ENCODE measurements at regions not wholly inside any gene's neighbourhood (a gene's known extent, or its start where the extent isn't known, plus 50 kb on each side); places are given as distances from the start of the nearest gene placed in this dataset.

DNA sequence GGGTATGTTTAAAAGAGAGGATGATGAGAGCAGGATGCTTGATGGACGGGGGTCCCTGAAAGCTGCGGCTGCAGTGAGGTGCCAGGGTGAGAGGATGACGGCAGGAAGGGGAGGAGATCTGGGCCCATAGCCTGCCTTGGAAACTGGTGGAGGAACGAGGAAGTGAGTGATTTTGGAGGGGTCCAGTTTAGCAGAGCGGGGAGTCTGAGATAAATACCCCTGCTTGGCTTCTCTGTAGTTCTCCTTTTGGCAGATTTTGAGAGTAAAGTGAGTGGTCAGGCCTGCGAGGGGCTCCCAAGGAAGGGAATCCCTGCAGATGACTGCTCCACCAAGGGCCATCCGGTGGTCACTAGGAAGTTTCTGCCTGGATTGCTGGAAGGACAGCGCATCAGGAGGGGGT, 98.5 kb upstream of the PTCH1 start:
- H3K4me3 ChIP-seq = no peak overlapping the region
- no peaks in the 10 kb centered on the region for H3K9me3 ChIP-seq
- H3K27ac ChIP-seq = no peak overlapping the region
- H3K36me3 ChIP-seq = no peaks in the 10 kb centered on the region
- no peak for DNase-seq (ENCODE audit: low spot score)
- ATAC-seq (ENCODE audit: insufficient number of reproducible peaks, low FRiP score, low read depth) = no peak
- no peaks in the 10 kb centered on the region for H3K4me1 ChIP-seq (ENCODE audit: control insufficient read depth in 1 of 2, low read depth in 2 of 2)
- TF ChIP-seq, protein P1, sequence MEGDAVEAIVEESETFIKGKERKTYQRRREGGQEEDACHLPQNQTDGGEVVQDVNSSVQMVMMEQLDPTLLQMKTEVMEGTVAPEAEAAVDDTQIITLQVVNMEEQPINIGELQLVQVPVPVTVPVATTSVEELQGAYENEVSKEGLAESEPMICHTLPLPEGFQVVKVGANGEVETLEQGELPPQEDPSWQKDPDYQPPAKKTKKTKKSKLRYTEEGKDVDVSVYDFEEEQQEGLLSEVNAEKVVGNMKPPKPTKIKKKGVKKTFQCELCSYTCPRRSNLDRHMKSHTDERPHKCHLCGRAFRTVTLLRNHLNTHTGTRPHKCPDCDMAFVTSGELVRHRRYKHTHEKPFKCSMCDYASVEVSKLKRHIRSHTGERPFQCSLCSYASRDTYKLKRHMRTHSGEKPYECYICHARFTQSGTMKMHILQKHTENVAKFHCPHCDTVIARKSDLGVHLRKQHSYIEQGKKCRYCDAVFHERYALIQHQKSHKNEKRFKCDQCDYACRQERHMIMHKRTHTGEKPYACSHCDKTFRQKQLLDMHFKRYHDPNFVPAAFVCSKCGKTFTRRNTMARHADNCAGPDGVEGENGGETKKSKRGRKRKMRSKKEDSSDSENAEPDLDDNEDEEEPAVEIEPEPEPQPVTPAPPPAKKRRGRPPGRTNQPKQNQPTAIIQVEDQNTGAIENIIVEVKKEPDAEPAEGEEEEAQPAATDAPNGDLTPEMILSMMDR (IDR thresholded peaks at IDR 0.05) = no peak
- no peaks in the 10 kb centered on the region for H3K27me3 ChIP-seq (replicated peaks; ENCODE audit: insufficient read depth)

DNA sequence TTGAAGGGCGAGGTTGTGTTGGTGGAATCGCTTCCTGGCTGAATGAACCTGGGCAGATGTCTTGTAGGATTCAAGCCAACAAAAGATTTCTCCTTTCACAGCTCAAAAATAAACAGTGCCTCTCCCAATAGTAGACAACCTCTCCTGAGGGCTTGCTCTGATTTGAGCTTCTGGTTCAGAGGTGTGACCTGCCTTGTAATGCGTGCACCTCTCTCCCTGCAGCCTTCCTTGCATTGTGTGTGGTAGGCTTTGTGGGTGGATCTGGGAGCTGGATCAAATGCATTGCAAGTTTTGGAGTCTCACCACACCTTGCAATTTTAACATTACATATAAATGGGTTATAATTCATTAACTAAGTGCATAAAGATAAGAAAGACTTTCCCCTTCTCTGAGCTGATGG, 96.9 kb upstream of the PTCH1 start:
- ATAC-seq (ENCODE audit: insufficient number of reproducible peaks, low FRiP score, low read depth) (no peak), DNase-seq (ENCODE audit: low spot score) (no peak)
- TF ChIP-seq, protein P1 (IDR thresholded peaks at IDR 0.05) = no peak

DNA sequence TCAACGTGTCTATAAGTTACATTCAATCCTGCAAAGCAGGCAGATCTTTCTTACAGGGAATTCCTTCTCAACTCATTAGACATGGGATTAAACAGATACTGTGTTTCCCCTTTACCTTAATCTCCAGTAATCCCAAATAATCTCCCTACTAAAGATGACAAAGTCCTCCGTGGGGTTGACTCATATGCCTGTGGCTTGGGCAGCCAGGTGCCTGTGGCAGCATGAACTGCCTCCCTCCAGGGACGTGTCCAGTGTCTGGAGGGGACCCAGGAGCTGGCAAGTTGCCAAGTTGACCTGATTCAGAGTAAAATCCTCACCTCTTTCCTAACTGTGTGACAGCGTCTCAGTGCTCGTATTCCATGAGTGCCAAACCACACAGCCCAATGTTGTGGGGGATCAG, 94.6 kb upstream of the PTCH1 start:
- no peaks in the 10 kb centered on the region for H3K27me3 ChIP-seq (replicated peaks; ENCODE audit: insufficient read depth)
- H3K9me3 ChIP-seq = no peaks in the 10 kb centered on the region
- H3K4me3 ChIP-seq = no peak overlapping the region
- DNase-seq (ENCODE audit: low spot score) (no peak), ATAC-seq (ENCODE audit: insufficient number of reproducible peaks, low FRiP score, low read depth) (no peak)
- no peak overlapping the region for H3K27ac ChIP-seq
- TF ChIP-seq, protein P1 (IDR thresholded peaks at IDR 0.05) = no peak
- no peaks in the 10 kb centered on the region for H3K36me3 ChIP-seq
- no peaks in the 10 kb centered on the region for H3K4me1 ChIP-seq (ENCODE audit: control insufficient read depth in 1 of 2, low read depth in 2 of 2)

More for the DNA sequence above, 96.9 kb upstream of the PTCH1 start:
- H3K27me3 ChIP-seq (replicated peaks; ENCODE audit: insufficient read depth) = no peaks in the 10 kb centered on the region
- H3K4me3 ChIP-seq = no peak overlapping the region
- H3K9me3 ChIP-seq = no peaks in the 10 kb centered on the region
- H3K27ac ChIP-seq = no peak overlapping the region
- no peaks in the 10 kb centered on the region for H3K36me3 ChIP-seq
- no peaks in the 10 kb centered on the region for H3K4me1 ChIP-seq (ENCODE audit: control insufficient read depth in 1 of 2, low read depth in 2 of 2)

DNA sequence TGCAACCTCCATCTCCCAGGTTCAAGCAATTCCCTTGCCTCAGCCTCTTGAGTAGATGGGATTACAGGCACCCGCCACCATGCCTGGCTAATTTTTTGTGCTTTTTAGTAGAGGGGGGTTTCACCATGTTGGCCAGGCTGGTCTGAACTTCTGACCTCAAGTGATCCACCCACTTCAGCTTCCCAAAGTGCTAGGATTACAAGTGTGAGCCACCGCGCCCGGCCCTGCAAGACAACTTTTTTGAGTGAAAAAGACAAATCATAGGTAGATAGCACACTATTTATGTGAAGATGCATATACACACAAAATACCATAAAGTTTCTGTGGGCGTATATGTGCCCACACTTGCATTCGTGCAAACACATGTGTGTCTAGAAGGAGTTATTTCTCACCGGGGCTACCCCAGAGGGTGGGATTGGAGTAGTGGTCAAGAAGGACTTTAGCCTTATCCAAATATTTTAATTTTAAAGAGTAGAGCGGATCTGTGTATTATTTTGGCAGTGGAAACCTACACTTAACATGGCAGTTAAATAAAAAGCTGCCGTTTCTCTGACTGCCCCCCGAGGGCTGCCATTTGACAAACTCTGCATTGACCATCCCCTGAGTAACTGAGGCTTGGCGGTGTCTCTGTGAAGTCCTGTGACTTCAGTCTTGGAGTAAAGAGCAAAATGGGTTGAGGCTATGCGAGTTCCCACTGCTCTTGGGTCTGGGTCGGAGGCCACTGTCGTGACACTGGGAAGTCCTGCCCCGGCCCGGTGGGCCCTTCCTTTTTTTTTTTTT, 93.4 kb upstream of the PTCH1 start:
- DNase-seq (ENCODE audit: low spot score) (no peak), ATAC-seq (ENCODE audit: insufficient number of reproducible peaks, low FRiP score, low read depth) (no peak)
- TF ChIP-seq, protein P1 (IDR thresholded peaks at IDR 0.05) = no peak

DNA sequence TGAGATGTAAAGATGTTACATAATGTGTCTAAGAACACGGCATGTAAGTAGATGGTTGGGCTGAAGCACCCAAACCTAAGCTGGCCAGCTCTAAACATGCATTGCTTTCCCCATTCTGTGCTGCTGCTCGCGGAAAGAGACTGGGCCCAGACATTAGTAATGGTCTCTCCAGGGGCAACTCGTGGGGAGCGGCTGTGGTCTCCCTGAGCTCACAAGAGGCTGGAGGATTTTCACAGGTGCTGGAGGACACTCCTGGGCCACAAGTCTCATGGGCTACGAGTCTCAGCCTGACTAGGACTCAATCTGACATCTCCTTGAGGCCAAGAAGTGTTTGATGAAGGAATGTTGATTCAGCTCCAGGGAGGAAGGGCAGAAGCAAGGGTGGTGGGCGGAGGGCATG, 92.7 kb upstream of the PTCH1 start:
- Histone ChIP-seq H3K4me1 (ENCODE audit: control insufficient read depth in 1 of 2, low read depth in 2 of 2) (no peaks in the 10 kb centered on the region), H3K4me3 (no peak overlapping the region), H3K36me3 (no peaks in the 10 kb centered on the region), H3K27ac (no peak overlapping the region), H3K27me3 (replicated peaks; ENCODE audit: insufficient read depth) (no peaks in the 10 kb centered on the region), H3K9me3 (no peaks in the 10 kb centered on the region)
- no peak for DNase-seq (ENCODE audit: low spot score)
- TF ChIP-seq, protein P1 (IDR thresholded peaks at IDR 0.05) = no peak
- ATAC-seq (ENCODE audit: insufficient number of reproducible peaks, low FRiP score, low read depth) = no peak

More for the DNA sequence above, 93.4 kb upstream of the PTCH1 start:
- no peak overlapping the region for H3K4me3 ChIP-seq
- H3K27ac ChIP-seq = no peak overlapping the region
- H3K36me3 ChIP-seq = no peaks in the 10 kb centered on the region
- no peaks in the 10 kb centered on the region for H3K4me1 ChIP-seq (ENCODE audit: control insufficient read depth in 1 of 2, low read depth in 2 of 2)
- H3K27me3 ChIP-seq (replicated peaks; ENCODE audit: insufficient read depth) = no peaks in the 10 kb centered on the region
- no peaks in the 10 kb centered on the region for H3K9me3 ChIP-seq

All from thoracic aorta (tissue), 2 donors.